KMS-11 (cell line): ENCODE measurements at regions not wholly inside any gene's neighbourhood (a gene's known extent, or its start where the extent isn't known, plus 50 kb on each side); places are given as distances from the start of the nearest gene placed in this dataset.

Experiments used
- H2AFZ ChIP-seq: fragments of 200-600 bp; sonication (generic); 2 replicates; pipeline ENCODE4 v1.6.1; 2016; ENCODE audit warnings: antibody characterized with exemption, mixed run types, low read depth
- H3K27ac ChIP-seq: fragments of 200-600 bp; sonication (generic); 2 replicates; pipeline ENCODE4 v1.6.1; 2016; ENCODE audit warnings: mild to moderate bottlenecking, mixed run types
- H3K27me3 ChIP-seq: fragments of 200-600 bp; sonication (generic); 2 replicates; pipeline ENCODE4 v1.6.1; 2017; ENCODE audit warnings: mild to moderate bottlenecking, low read depth, mixed run types, moderate library complexity; ENCODE audit not compliant: insufficient read depth
- H3K36me3 ChIP-seq: fragments of 200-600 bp; sonication (generic); 2 replicates; pipeline ENCODE4 v1.6.1; 2017; ENCODE audit warnings: mild to moderate bottlenecking, mixed run types; ENCODE audit not compliant: insufficient read depth
- H3K4me1 ChIP-seq: fragments of 200-600 bp; sonication (generic); 2 replicates; pipeline ENCODE4 v1.6.1; 2016; ENCODE audit warnings: mild to moderate bottlenecking, low read depth, mixed run types; ENCODE audit not compliant: poor library complexity, severe bottlenecking
- H3K4me2 ChIP-seq: fragments of 200-600 bp; sonication (generic); 2 replicates; pipeline ENCODE4 v1.7.0; 2016; ENCODE audit warnings: mild to moderate bottlenecking, mixed run types
- H3K4me3 ChIP-seq: fragments of 200-600 bp; sonication (generic); IDR thresholded peaks from 2 replicates; pipeline ENCODE4 v1.6.1; 2017; ENCODE audit warnings: low read depth, low read length, mixed read lengths; ENCODE audit not compliant: insufficient read depth
- H3K79me2 ChIP-seq: fragments of 200-600 bp; sonication (generic); 2 replicates; pipeline ENCODE4 v1.6.1; 2016; ENCODE audit warnings: low read depth, mixed run types; ENCODE audit not compliant: insufficient read depth
- H3K9ac ChIP-seq: fragments of 200-600 bp; sonication (generic); 2 replicates; pipeline ENCODE4 v1.6.1; 2016; ENCODE audit warnings: mild to moderate bottlenecking, mixed run types
- H4K20me1 ChIP-seq: fragments of 200-600 bp; sonication (generic); 2 replicates; pipeline ENCODE4 v1.6.1; 2016; ENCODE audit warnings: mild to moderate bottlenecking, mixed run types; ENCODE audit not compliant: insufficient read depth
- CTCF ChIP-seq: fragments of 200-600 bp; sonication (generic); conservative IDR thresholded peaks from 2 replicates; pipeline ENCODE4 v1.6.1; 2017; ENCODE audit warnings: low read depth, mild to moderate bottlenecking, antibody characterized with exemption, low read length, moderate library complexity, mixed read lengths

- no peak for TF ChIP-seq CTCF
- no peak overlapping the region for H3K4me2 ChIP-seq
- no peak overlapping the region for H3K4me3 ChIP-seq
- no peak overlapping the region for H3K9ac ChIP-seq
- no peaks in the 10 kb centered on the region for H3K79me2 ChIP-seq
- no peaks in the 10 kb centered on the region for H4K20me1 ChIP-seq
- H3K27me3 ChIP-seq = no peaks in the 10 kb centered on the region
- H3K36me3 ChIP-seq = no peaks in the 10 kb centered on the region
- H2AFZ ChIP-seq = no peak overlapping the region
- no peaks in the 10 kb centered on the region for H3K4me1 ChIP-seq
- H3K27ac ChIP-seq = no peak overlapping the region
These were observed 261.4 kb upstream of the TBX3 start for GRCh38 chr12:114945351-114945750.

DNA sequence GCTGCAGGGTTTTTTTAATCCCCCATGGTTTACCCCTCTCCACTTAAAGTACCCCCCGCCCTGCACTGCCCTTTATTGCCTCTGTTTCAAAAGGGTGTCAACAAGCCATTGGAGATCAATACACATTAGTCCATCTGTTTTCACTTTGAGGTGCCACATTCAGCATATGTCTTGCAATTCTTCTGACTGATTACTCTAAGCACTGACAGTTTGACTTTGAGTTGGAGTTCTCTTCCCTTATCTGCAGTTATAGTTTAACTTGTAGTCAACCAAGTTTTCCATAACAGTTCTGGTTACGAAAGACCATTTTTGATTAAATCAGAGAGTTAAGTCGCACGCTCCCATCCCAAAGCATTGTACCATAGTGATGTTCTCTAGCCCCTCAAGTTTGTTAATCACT lies 260.8 kb upstream of the TBX3 start:
- H3K4me2 ChIP-seq = no peak overlapping the region
- H3K9ac ChIP-seq = no peak overlapping the region
- no peaks in the 10 kb centered on the region for H3K36me3 ChIP-seq
- H3K4me1 ChIP-seq = no peaks in the 10 kb centered on the region
- no peaks in the 10 kb centered on the region for H3K79me2 ChIP-seq
- H3K4me3 ChIP-seq = no peak overlapping the region
- H2AFZ ChIP-seq = no peak overlapping the region
- no peaks in the 10 kb centered on the region for H3K27me3 ChIP-seq
- no peak for TF ChIP-seq CTCF
- no peaks in the 10 kb centered on the region for H4K20me1 ChIP-seq
- no peak overlapping the region for H3K27ac ChIP-seq

GRCh38 chr12:114943601-114944000 lies 259.6 kb upstream of the TBX3 start:
- Histone ChIP-seq H3K4me2 (no peak overlapping the region), H3K79me2 (no peaks in the 10 kb centered on the region), H4K20me1 (no peaks in the 10 kb centered on the region), H3K27ac (no peak overlapping the region), H3K27me3 (no peaks in the 10 kb centered on the region), H3K36me3 (no peaks in the 10 kb centered on the region), H3K4me1 (no peaks in the 10 kb centered on the region), H3K4me3 (no peak overlapping the region), H3K9ac (no peak overlapping the region), H2AFZ (no peak overlapping the region)
- no peak for TF ChIP-seq CTCF

- Histone ChIP-seq H3K4me3 (no peak overlapping the region), H3K9ac (no peak overlapping the region), H3K27me3 (no peaks in the 10 kb centered on the region), H3K27ac (no peak overlapping the region), H3K79me2 (no peaks in the 10 kb centered on the region), H3K4me2 (no peak overlapping the region), H2AFZ (no peak overlapping the region), H3K4me1 (no peaks in the 10 kb centered on the region), H4K20me1 (no peaks in the 10 kb centered on the region), H3K36me3 (no peaks in the 10 kb centered on the region)
- no peak for TF ChIP-seq CTCF
These were observed 254.7 kb upstream of the TBX3 start for GRCh38 chr12:114938487-114939210.
